Right lobe of liver (tissue), 4 donors: ENCODE measurements at regions not wholly inside any gene's neighbourhood (a gene's known extent, or its start where the extent isn't known, plus 50 kb on each side); places are given as distances from the start of the nearest gene placed in this dataset.

Experiments used
- CTCF ChIP-seq, 4 donors: fragments of 200-600 bp in 3 of 4; fragments of 450-650 bp in 1 of 4; IDR thresholded peaks; one replicate each; pipeline versions ENCODE4 v1.5.1 to v1.8.0; 2016 to 2022; ENCODE audit warnings: antibody characterized with exemption in 4 of 4, mild to moderate bottlenecking in 2 of 4
- POLR2A ChIP-seq: fragments of 450-650 bp; IDR thresholded peaks from one replicate; pipeline ENCODE4 v1.6.1; 2017; ENCODE audit warnings: antibody characterized with exemption, mild to moderate bottlenecking
- donor health status: DM: no; HTN: no; CAD: no.
- donor health status: DM: no; HTN: no; CAD: no.
- donor health status: DM: no; HTN: yes; CAD: no.

GRCh38 chr14:50040895-50041465, 75.4 kb downstream of the VCPKMT start:
- TF ChIP-seq CTCF (IDR thresholded peaks at IDR 0.05) (no peak), POLR2A (no peak)
